ENCODE measurements at regions not wholly inside any gene's neighbourhood (a gene's known extent, or its start where the extent isn't known, plus 50 kb on each side); places are given as distances from the start of the nearest gene placed in this dataset.

GRCh38 chr9:102032614-102033013, 294.2 kb upstream of the GRIN3A start:
- no peaks in the 10 kb centered on the region for H3K4me1 ChIP-seq (ENCODE audit: control insufficient read depth, insufficient read depth, low read length)
- no peak overlapping the region for H3K27ac ChIP-seq (ENCODE audit: low read depth, low read length)
- no peaks in the 10 kb centered on the region for H3K27me3 ChIP-seq (ENCODE audit: control insufficient read depth, insufficient read depth, low read length)
- no peak overlapping the region for H3K9ac ChIP-seq (ENCODE audit: low read length)
- H3K9me3 ChIP-seq (ENCODE audit: control insufficient read depth, insufficient read depth, low read depth, low read length): no peaks in the 10 kb centered on the region
- no peaks in the 10 kb centered on the region for H3K36me3 ChIP-seq (ENCODE audit: control insufficient read depth, insufficient read depth, low read length)
- no peak overlapping the region for H3K4me3 ChIP-seq (ENCODE audit: low read depth, low read length)

- Histone ChIP-seq H3K4me3 (ENCODE audit: low read depth, low read length) (no peak overlapping the region), H3K27ac (ENCODE audit: low read depth, low read length) (no peak overlapping the region), H3K4me1 (ENCODE audit: control insufficient read depth, insufficient read depth, low read length) (no peaks in the 10 kb centered on the region), H3K9ac (ENCODE audit: low read length) (no peak overlapping the region), H3K9me3 (ENCODE audit: control insufficient read depth, insufficient read depth, low read depth, low read length) (no peaks in the 10 kb centered on the region), H3K27me3 (ENCODE audit: control insufficient read depth, insufficient read depth, low read length) (no peaks in the 10 kb centered on the region), H3K36me3 (ENCODE audit: control insufficient read depth, insufficient read depth, low read length) (no peaks in the 10 kb centered on the region)
Measured at GRCh38 chr9:102000956-102001355, 262.5 kb upstream of the GRIN3A start.

GRCh38 chr9:101999441-101999840, 261.0 kb upstream of the GRIN3A start:
- no peaks in the 10 kb centered on the region for H3K4me1 ChIP-seq (ENCODE audit: control insufficient read depth, insufficient read depth, low read length)
- H3K9ac ChIP-seq (ENCODE audit: low read length): no peak overlapping the region
- no peaks in the 10 kb centered on the region for H3K27me3 ChIP-seq (ENCODE audit: control insufficient read depth, insufficient read depth, low read length)
- no peaks in the 10 kb centered on the region for H3K36me3 ChIP-seq (ENCODE audit: control insufficient read depth, insufficient read depth, low read length)
- no peak overlapping the region for H3K27ac ChIP-seq (ENCODE audit: low read depth, low read length)
- no peaks in the 10 kb centered on the region for H3K9me3 ChIP-seq (ENCODE audit: control insufficient read depth, insufficient read depth, low read depth, low read length)
- no peak overlapping the region for H3K4me3 ChIP-seq (ENCODE audit: low read depth, low read length)

GRCh38 chr9:101995231-101995630, 256.8 kb upstream of the GRIN3A start:
- Histone ChIP-seq H3K27ac (ENCODE audit: low read depth, low read length) (no peak overlapping the region), H3K27me3 (ENCODE audit: control insufficient read depth, insufficient read depth, low read length) (no peaks in the 10 kb centered on the region), H3K4me3 (ENCODE audit: low read depth, low read length) (no peak overlapping the region), H3K36me3 (ENCODE audit: control insufficient read depth, insufficient read depth, low read length) (no peaks in the 10 kb centered on the region), H3K9me3 (ENCODE audit: control insufficient read depth, insufficient read depth, low read depth, low read length) (no peaks in the 10 kb centered on the region), H3K9ac (ENCODE audit: low read length) (no peak overlapping the region), H3K4me1 (ENCODE audit: control insufficient read depth, insufficient read depth, low read length) (no peaks in the 10 kb centered on the region)

- H3K27me3 ChIP-seq (ENCODE audit: control insufficient read depth, insufficient read depth, low read length): no peaks in the 10 kb centered on the region
- H3K27ac ChIP-seq (ENCODE audit: low read depth, low read length): no peak overlapping the region
- no peak overlapping the region for H3K4me3 ChIP-seq (ENCODE audit: low read depth, low read length)
- H3K36me3 ChIP-seq (ENCODE audit: control insufficient read depth, insufficient read depth, low read length): no peaks in the 10 kb centered on the region
- H3K4me1 ChIP-seq (ENCODE audit: control insufficient read depth, insufficient read depth, low read length): no peaks in the 10 kb centered on the region
- H3K9me3 ChIP-seq (ENCODE audit: control insufficient read depth, insufficient read depth, low read depth, low read length): no peaks in the 10 kb centered on the region
- no peak overlapping the region for H3K9ac ChIP-seq (ENCODE audit: low read length)
Measured at GRCh38 chr9:101993771-101994170, 255.3 kb upstream of the GRIN3A start.

- Histone ChIP-seq H3K4me1 (ENCODE audit: control insufficient read depth, insufficient read depth, low read length) (no peaks in the 10 kb centered on the region), H3K9me3 (ENCODE audit: control insufficient read depth, insufficient read depth, low read depth, low read length) (no peaks in the 10 kb centered on the region), H3K27ac (ENCODE audit: low read depth, low read length) (no peak overlapping the region), H3K4me3 (ENCODE audit: low read depth, low read length) (no peak overlapping the region), H3K9ac (ENCODE audit: low read length) (no peak overlapping the region), H3K27me3 (ENCODE audit: control insufficient read depth, insufficient read depth, low read length) (no peaks in the 10 kb centered on the region), H3K36me3 (ENCODE audit: control insufficient read depth, insufficient read depth, low read length) (no peaks in the 10 kb centered on the region)
Measured at GRCh38 chr9:101991926-101992325, 253.5 kb upstream of the GRIN3A start.

GRCh38 chr9:101977614-101978210, 239.3 kb upstream of the GRIN3A start:
- H3K27ac ChIP-seq (ENCODE audit: low read depth, low read length): no peak overlapping the region
- H3K36me3 ChIP-seq (ENCODE audit: control insufficient read depth, insufficient read depth, low read length): no peaks in the 10 kb centered on the region
- no peak overlapping the region for H3K4me3 ChIP-seq (ENCODE audit: low read depth, low read length)
- H3K4me1 ChIP-seq (ENCODE audit: control insufficient read depth, insufficient read depth, low read length): no peaks in the 10 kb centered on the region
- no peak overlapping the region for H3K9ac ChIP-seq (ENCODE audit: low read length)
- no peaks in the 10 kb centered on the region for H3K27me3 ChIP-seq (ENCODE audit: control insufficient read depth, insufficient read depth, low read length)
- no peaks in the 10 kb centered on the region for H3K9me3 ChIP-seq (ENCODE audit: control insufficient read depth, insufficient read depth, low read depth, low read length)

GRCh38 chr9:101970609-101971008, 232.2 kb upstream of the GRIN3A start:
- H3K4me1 ChIP-seq (ENCODE audit: control insufficient read depth, insufficient read depth, low read length): no peaks in the 10 kb centered on the region
- H3K27me3 ChIP-seq (ENCODE audit: control insufficient read depth, insufficient read depth, low read length): no peaks in the 10 kb centered on the region
- no peaks in the 10 kb centered on the region for H3K9me3 ChIP-seq (ENCODE audit: control insufficient read depth, insufficient read depth, low read depth, low read length)
- H3K36me3 ChIP-seq (ENCODE audit: control insufficient read depth, insufficient read depth, low read length): no peaks in the 10 kb centered on the region
- H3K9ac ChIP-seq (ENCODE audit: low read length): no peak overlapping the region
- no peak overlapping the region for H3K27ac ChIP-seq (ENCODE audit: low read depth, low read length)
- H3K4me3 ChIP-seq (ENCODE audit: low read depth, low read length): no peak overlapping the region

GRCh38 chr9:101968392-101968791, 229.9 kb upstream of the GRIN3A start:
- Histone ChIP-seq H3K9me3 (ENCODE audit: control insufficient read depth, insufficient read depth, low read depth, low read length) (no peaks in the 10 kb centered on the region), H3K27me3 (ENCODE audit: control insufficient read depth, insufficient read depth, low read length) (no peaks in the 10 kb centered on the region), H3K4me3 (ENCODE audit: low read depth, low read length) (no peak overlapping the region), H3K9ac (ENCODE audit: low read length) (no peak overlapping the region), H3K27ac (ENCODE audit: low read depth, low read length) (no peak overlapping the region), H3K4me1 (ENCODE audit: control insufficient read depth, insufficient read depth, low read length) (no peaks in the 10 kb centered on the region), H3K36me3 (ENCODE audit: control insufficient read depth, insufficient read depth, low read length) (no peaks in the 10 kb centered on the region)

- H3K4me1 ChIP-seq (ENCODE audit: control insufficient read depth, insufficient read depth, low read length): no peaks in the 10 kb centered on the region
- H3K9me3 ChIP-seq (ENCODE audit: control insufficient read depth, insufficient read depth, low read depth, low read length): no peaks in the 10 kb centered on the region
Measured at GRCh38 chr9:101966691-101967090, 228.2 kb upstream of the GRIN3A start.

GRCh38 chr9:101957705-101958104, 219.3 kb upstream of the GRIN3A start:
- Histone ChIP-seq H3K27me3 (ENCODE audit: control insufficient read depth, insufficient read depth, low read length) (no peaks in the 10 kb centered on the region), H3K9me3 (ENCODE audit: control insufficient read depth, insufficient read depth, low read depth, low read length) (no peaks in the 10 kb centered on the region), H3K36me3 (ENCODE audit: control insufficient read depth, insufficient read depth, low read length) (no peaks in the 10 kb centered on the region), H3K4me3 (ENCODE audit: low read depth, low read length) (no peak overlapping the region), H3K4me1 (ENCODE audit: control insufficient read depth, insufficient read depth, low read length) (no peaks in the 10 kb centered on the region), H3K9ac (ENCODE audit: low read length) (no peak overlapping the region), H3K27ac (ENCODE audit: low read depth, low read length) (no peak overlapping the region)

More at GRCh38 chr9:101966691-101967090, 228.2 kb upstream of the GRIN3A start:
- no peak overlapping the region for H3K4me3 ChIP-seq (ENCODE audit: low read depth, low read length)
- H3K27me3 ChIP-seq (ENCODE audit: control insufficient read depth, insufficient read depth, low read length): no peaks in the 10 kb centered on the region
- H3K36me3 ChIP-seq (ENCODE audit: control insufficient read depth, insufficient read depth, low read length): no peaks in the 10 kb centered on the region
- no peak overlapping the region for H3K27ac ChIP-seq (ENCODE audit: low read depth, low read length)
- no peak overlapping the region for H3K9ac ChIP-seq (ENCODE audit: low read length)

- Histone ChIP-seq H3K27ac (ENCODE audit: low read depth, low read length) (no peak overlapping the region), H3K9ac (ENCODE audit: low read length) (no peak overlapping the region), H3K4me3 (ENCODE audit: low read depth, low read length) (no peak overlapping the region), H3K4me1 (ENCODE audit: control insufficient read depth, insufficient read depth, low read length) (no peaks in the 10 kb centered on the region), H3K9me3 (ENCODE audit: control insufficient read depth, insufficient read depth, low read depth, low read length) (no peaks in the 10 kb centered on the region), H3K36me3 (ENCODE audit: control insufficient read depth, insufficient read depth, low read length) (no peaks in the 10 kb centered on the region), H3K27me3 (ENCODE audit: control insufficient read depth, insufficient read depth, low read length) (no peaks in the 10 kb centered on the region)
Measured at GRCh38 chr9:101951598-101951997, 213.2 kb upstream of the GRIN3A start.
